ENCODE measurements at regions not wholly inside any gene's neighbourhood (a gene's known extent, or its start where the extent isn't known, plus 50 kb on each side); places are given as distances from the start of the nearest gene placed in this dataset.

GRCh38 chr6:78324213-78324612, 543.1 kb upstream of the IRAK1BP1 start:
- TF ChIP-seq CTCF (IDR thresholded peaks at IDR 0.05; ENCODE audit: insufficient read depth, low read length), result no peak
- no peak for DNase-seq (ENCODE audit: low read depth)
- no peak overlapping the region for H3K4me3 ChIP-seq (ENCODE audit: low read depth, low read length)

- H3K4me3 ChIP-seq (ENCODE audit: low read depth, low read length), result no peak overlapping the region
- no peak for DNase-seq (ENCODE audit: low read depth)
- TF ChIP-seq CTCF (IDR thresholded peaks at IDR 0.05; ENCODE audit: insufficient read depth, low read length), result no peak
Measured at GRCh38 chr6:78340755-78341154, 526.6 kb upstream of the IRAK1BP1 start.

GRCh38 chr6:78345882-78346281, 521.5 kb upstream of the IRAK1BP1 start:
- no peak overlapping the region for H3K4me3 ChIP-seq (ENCODE audit: low read depth, low read length)
- no peak for TF ChIP-seq CTCF (IDR thresholded peaks at IDR 0.05; ENCODE audit: insufficient read depth, low read length)
- no peak for DNase-seq (ENCODE audit: low read depth)

- H3K4me3 ChIP-seq (ENCODE audit: low read depth, low read length), result no peak overlapping the region
- TF ChIP-seq CTCF (IDR thresholded peaks at IDR 0.05; ENCODE audit: insufficient read depth, low read length), result no peak
- DNase-seq (ENCODE audit: low read depth), result no peak
Measured at GRCh38 chr6:78347191-78347916, 520.0 kb upstream of the IRAK1BP1 start.

GRCh38 chr6:78353040-78353439, 514.3 kb upstream of the IRAK1BP1 start:
- H3K4me3 ChIP-seq (ENCODE audit: low read depth, low read length), result no peak overlapping the region
- DNase-seq (ENCODE audit: low read depth), result no peak
- TF ChIP-seq CTCF (IDR thresholded peaks at IDR 0.05; ENCODE audit: insufficient read depth, low read length), result no peak

- no peak for DNase-seq (ENCODE audit: low read depth)
- TF ChIP-seq CTCF (IDR thresholded peaks at IDR 0.05; ENCODE audit: insufficient read depth, low read length), result no peak
- no peak overlapping the region for H3K4me3 ChIP-seq (ENCODE audit: low read depth, low read length)
Measured at GRCh38 chr6:78363688-78364087, 503.7 kb upstream of the IRAK1BP1 start.

GRCh38 chr6:78365473-78365872, 501.9 kb upstream of the IRAK1BP1 start:
- H3K4me3 ChIP-seq (ENCODE audit: low read depth, low read length), result no peak overlapping the region
- no peak for DNase-seq (ENCODE audit: low read depth)
- TF ChIP-seq CTCF (IDR thresholded peaks at IDR 0.05; ENCODE audit: insufficient read depth, low read length), result no peak

Measured in fibroblast of the aortic adventitia (primary cell).